ENCODE measurements at regions not wholly inside any gene's neighbourhood (a gene's known extent, or its start where the extent isn't known, plus 50 kb on each side); places are given as distances from the start of the nearest gene placed in this dataset.

DNA sequence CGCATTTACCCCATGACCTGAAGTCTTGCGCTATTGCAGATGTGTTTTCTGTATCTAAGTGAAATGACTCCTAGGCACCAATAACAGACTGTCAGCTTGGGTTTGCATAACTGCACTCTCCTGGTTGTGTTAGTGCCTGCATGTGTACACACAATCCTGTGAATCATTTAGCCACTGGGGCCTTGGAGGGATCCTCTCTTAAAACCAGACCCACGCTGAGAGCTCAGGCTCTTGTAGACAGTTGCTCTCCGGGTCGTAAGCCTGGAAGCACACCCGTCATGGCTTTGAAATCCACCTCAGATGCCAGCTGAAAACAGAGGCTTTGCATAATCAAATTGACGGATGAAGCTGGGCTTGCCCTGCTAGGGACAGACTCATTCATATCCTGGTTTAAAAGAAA lies 79.2 kb upstream of the RBM19 start:
- TF ChIP-seq EZH2phosphoT487 (IDR thresholded peaks at IDR 0.05; ENCODE audit: borderline replicate concordance, low read length): no peak
- TF ChIP-seq, protein P1, sequence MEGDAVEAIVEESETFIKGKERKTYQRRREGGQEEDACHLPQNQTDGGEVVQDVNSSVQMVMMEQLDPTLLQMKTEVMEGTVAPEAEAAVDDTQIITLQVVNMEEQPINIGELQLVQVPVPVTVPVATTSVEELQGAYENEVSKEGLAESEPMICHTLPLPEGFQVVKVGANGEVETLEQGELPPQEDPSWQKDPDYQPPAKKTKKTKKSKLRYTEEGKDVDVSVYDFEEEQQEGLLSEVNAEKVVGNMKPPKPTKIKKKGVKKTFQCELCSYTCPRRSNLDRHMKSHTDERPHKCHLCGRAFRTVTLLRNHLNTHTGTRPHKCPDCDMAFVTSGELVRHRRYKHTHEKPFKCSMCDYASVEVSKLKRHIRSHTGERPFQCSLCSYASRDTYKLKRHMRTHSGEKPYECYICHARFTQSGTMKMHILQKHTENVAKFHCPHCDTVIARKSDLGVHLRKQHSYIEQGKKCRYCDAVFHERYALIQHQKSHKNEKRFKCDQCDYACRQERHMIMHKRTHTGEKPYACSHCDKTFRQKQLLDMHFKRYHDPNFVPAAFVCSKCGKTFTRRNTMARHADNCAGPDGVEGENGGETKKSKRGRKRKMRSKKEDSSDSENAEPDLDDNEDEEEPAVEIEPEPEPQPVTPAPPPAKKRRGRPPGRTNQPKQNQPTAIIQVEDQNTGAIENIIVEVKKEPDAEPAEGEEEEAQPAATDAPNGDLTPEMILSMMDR (conservative IDR thresholded peaks at IDR 0.05; ENCODE audit: low read depth, low read length): no peak
